HG02571 (cell line): ENCODE measurements at regions not wholly inside any gene's neighbourhood (a gene's known extent, or its start where the extent isn't known, plus 50 kb on each side); places are given as distances from the start of the nearest gene placed in this dataset.
"Not testable (repeated sequence)": the region's sequence is repeated elsewhere in the genome, so short reads cannot be mapped to it uniquely, and the experiment has no call there.

Source experiments
- ATAC-seq: cut with Tn5 transposase; IDR thresholded peaks from one replicate; pipeline ENCODE4 v1.9.1; 2021; ENCODE audit warnings: mild to moderate bottlenecking, moderate library complexity; ENCODE audit not compliant: unreplicated experiment

DNA sequence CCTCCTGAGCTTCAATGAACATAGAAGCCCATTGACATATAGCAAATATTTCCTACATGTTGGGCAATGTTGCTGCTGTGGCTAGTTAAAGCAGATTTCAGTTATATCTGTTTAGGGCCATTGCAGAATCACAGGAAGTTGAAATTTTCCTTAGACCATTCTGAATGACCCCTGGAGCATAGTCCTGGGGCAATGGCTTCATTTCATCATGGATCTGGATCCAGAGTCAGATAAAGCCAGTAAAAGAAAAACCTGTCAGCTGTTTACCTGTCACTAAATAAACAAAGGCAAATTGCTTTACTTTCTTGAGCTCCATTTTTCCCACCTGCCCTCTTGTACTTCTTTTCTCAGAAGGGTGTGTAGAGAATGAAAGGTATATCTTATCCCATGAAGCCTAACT is 494.0 kb upstream of the MAP3K7 start:
- ATAC-seq = no peak

DNA sequence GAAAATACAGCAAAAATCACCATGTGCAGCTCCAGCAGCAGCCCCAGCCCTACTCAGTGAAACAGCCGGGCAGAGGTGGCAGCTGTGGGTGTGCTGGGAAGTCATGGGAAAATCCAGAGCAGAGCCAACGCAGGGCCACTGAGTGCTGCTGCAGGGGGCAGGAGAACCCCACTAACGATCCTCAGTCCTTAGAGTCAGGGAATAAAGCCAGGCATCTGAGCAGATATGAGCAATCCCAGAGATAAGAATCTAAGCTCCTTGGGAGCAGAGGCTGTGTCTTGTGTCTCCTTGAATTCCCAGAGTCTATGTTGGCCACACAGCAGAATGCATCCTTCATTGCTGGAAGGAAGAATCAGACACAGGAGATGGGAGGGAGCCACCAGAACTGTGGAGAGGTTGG is 493.1 kb upstream of the MAP3K7 start:
- ATAC-seq = no peak

DNA sequence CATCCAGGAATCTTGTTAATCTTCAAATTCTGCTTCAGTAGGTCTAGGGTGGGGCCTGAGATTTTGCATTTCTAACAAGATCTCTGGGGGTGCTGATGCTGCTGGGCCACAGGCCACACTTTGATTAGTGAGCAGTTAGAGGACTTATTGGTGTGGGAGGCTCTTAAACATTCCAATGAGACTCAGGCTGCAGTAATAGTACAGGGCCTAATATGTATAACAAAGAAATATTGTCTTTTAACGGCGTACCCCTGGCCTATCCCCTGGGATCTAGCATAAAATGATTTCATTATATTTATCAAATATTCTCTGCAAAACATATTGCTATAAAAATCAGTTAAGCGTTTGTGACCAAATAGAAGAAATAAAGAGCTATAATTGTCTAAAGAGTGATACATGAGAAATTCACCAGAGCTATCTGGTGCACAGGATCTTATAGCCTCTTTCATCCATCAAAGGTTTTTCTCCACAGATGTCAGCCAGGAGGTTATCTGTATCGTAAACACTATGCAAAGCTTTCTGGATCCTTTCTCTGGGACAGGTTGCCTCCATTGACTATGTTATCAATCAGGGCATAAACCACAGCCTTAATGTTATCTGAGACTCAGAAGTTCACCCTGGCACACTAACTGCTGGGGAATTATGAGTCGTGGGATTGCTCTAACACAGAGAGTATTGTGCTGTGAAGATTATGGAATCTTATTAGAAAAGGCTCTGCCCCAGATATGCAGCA is 488.5 kb upstream of the MAP3K7 start:
- ATAC-seq = no peak

GRCh38 chr6:91063362-91063761 is 476.5 kb upstream of the MAP3K7 start:
- no peak for ATAC-seq

- ATAC-seq = no peak
Observed at GRCh38 chr6:91057689-91058088, 470.8 kb upstream of the MAP3K7 start.

GRCh38 chr6:91055959-91056358 is 469.1 kb upstream of the MAP3K7 start:
- no peak for ATAC-seq

DNA sequence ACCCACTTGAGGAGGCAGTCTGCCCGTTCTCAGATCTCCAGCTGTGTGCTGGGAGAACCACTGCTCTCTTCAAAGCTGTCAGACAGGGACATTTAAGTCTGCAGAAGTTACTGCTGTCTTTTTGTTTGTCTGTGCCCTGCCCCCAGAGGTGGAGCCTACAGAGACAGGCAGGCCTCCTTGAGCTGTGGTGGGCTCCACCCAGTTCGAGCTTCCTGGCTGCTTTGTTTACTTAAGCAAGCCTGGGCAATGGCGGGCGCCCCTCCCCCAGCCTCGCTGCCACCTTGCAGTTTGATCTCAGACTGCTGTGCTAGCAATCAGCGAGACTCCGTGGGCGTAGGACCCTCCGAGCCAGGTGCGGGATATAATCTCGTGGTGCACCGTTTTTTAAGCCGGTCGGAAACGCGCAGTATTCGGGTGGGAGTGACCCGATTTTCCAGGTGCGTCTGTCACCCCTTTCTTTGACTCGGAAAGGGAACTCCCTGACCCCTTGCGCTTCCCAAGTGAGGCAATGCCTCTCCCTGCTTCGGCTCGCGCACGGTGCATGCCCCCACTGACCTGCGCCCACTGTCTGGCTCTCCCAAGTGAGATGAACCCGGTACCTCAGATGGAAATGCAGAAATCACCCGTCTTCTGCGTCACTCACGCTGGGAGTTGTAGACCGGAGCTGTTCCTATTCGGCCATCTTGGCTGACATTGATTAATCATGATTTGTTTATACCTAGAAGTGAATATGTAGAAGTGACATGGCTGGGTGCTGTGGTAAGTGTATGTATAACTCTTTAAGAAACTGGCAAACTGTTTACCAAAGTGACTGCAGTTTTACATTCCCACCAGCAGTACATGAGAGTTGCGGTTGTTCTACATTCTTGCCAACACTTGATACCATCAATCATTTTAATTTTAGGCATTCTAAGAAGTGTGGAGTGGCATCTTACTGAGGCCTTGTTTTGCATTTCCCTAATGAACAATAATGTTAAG is 465.9 kb upstream of the MAP3K7 start:
- ATAC-seq = not testable (repeated sequence)

GRCh38 chr6:91045161-91045560 is 458.3 kb upstream of the MAP3K7 start:
- ATAC-seq = no peak

DNA sequence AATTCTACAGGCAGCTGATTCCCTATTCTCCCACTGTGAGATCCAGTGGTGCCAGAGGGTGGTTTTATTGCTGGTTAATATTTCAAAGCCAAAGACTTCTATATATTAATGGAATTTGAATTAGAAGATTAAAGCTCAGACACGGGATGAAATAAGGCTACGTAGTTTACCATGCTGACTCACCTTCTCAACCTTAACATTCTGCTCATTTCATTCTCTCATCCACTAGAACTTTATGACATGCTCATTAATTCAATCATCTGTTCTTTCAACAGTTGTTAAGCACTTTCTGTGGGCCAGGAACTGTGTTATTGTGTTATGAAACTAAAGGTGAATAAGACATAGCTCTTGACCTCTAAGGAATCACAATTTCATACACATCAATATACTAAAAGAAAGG is 456.9 kb upstream of the MAP3K7 start:
- no peak for ATAC-seq

- ATAC-seq = no peak
Observed at GRCh38 chr6:91042656-91043055, 455.8 kb upstream of the MAP3K7 start.

- no peak for ATAC-seq
Observed at GRCh38 chr6:91033964-91034363, 447.1 kb upstream of the MAP3K7 start.

GRCh38 chr6:91031581-91031980 is 444.7 kb upstream of the MAP3K7 start:
- ATAC-seq = no peak

DNA sequence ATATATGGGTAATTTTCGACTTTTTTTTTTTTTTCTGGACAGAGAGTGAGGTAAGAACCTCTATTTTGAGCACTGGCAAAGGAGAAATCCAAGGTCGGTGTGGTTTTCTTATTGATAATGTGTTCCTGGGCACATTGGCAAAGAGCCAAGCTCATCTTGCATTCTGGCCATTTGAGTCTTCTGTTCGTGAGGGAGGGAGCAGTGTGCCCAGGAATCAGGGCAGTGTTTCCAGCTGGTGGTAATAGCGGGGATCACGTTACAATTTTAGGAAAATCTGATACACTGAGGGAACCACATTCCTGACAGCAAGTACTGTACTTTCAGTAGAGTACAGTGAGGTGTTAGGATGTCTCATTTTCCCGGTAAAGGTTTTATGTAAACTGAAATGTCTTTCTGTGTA is 442.3 kb upstream of the MAP3K7 start:
- no peak for ATAC-seq

DNA sequence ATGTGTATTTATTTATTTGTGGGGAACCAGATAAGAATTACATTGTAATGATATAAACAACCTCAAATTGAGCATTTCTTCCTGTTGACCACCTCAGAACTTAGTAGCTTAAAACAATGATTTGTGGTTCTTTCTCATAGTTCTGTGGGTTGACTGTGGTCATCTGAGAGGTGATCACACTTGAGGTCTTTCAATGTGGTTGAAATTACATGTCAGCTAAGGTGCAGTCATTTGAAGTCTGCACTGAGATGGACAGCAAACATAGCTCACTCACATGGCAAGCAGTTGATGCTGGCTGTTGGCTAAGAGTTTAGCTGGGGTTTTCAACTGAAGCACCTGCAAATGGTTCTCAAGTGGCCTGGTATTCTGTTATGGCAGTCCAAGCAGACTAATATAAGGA is 436.7 kb upstream of the MAP3K7 start:
- ATAC-seq = no peak

- ATAC-seq = no peak
Observed at GRCh38 chr6:91020744-91021143, 433.9 kb upstream of the MAP3K7 start.

- no peak for ATAC-seq
Observed at GRCh38 chr6:91018586-91018985, 431.7 kb upstream of the MAP3K7 start.

DNA sequence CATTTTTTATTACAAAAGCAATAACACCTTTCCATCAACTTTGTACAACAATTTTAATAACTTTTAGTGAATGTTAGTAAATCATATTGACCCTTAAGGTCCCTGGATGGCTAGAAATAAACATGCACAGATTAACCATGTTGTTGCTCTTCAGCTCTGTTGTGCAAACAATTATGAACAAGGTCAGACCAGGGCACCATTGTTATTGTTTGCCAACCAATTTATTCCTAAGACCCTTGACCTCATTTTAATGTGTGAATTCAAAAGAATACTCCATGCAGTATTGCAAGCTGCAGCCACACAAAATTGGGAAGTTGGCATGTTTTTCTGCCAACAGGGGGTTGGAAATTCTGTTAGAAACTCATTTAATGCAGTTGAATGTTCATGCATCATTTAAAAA is 426.6 kb upstream of the MAP3K7 start:
- no peak for ATAC-seq

- ATAC-seq = no peak
Observed at GRCh38 chr6:90997076-90997475, 410.2 kb upstream of the MAP3K7 start.

DNA sequence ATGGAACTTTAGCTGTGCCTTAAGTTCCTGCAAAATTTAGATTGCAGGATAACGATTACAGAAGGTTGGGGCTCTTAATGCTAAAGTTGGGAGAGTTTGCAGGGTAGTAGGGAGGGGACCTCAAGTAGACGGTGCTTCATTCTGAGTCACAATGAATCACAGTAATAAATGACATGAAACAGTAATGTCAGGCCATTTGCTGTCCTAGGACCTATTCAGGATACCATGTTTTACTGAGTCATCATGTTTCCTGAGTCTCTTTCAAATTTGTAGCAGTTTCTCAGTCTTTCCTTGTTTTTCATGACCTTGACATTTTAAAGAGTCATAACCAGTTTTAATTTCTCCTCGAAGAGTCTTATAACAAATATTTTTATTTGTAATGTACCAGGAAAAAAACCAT is 406.9 kb upstream of the MAP3K7 start:
- ATAC-seq = no peak

GRCh38 chr6:90989763-90990162 is 402.9 kb upstream of the MAP3K7 start:
- no peak for ATAC-seq

- no peak for ATAC-seq
Observed at GRCh38 chr6:90984066-90984465, 397.2 kb upstream of the MAP3K7 start.

DNA sequence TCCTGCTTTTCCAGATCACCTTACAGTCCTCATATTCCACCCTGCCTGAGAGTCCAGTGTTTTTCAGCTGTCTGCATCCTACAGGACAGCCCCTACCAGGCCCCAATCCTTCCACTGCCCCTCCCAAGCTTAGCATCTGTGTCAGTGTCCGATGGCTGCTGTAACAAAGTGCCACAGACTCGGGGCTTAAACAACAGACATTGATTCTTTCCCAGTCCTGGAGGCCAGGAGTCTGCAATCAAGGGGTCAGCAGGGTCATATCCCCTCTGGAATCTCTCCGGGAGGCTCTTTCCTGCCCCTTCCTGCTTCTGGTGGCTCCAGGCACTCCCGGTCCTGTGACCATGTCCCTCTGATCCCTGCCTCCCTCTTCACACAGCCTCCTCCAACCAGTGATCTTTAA is 396.6 kb upstream of the MAP3K7 start:
- ATAC-seq = no peak
